GM19467 (cell line): ENCODE measurements at regions not wholly inside any gene's neighbourhood (a gene's known extent, or its start where the extent isn't known, plus 50 kb on each side); places are given as distances from the start of the nearest gene placed in this dataset.

Experiments used
- ATAC-seq: cut with Tn5 transposase; IDR thresholded peaks from one replicate; pipeline ENCODE4 v1.9.1; 2021; ENCODE audit warnings: mild to moderate bottlenecking, moderate library complexity; ENCODE audit not compliant: unreplicated experiment

- no peak for ATAC-seq
Measured at GRCh38 chr5:30856242-30856641, 337.2 kb upstream of the CDH6 start.

GRCh38 chr5:30853158-30853557, 340.3 kb upstream of the CDH6 start:
- no peak for ATAC-seq

GRCh38 chr5:30850866-30851265, 342.6 kb upstream of the CDH6 start:
- no peak for ATAC-seq

- ATAC-seq: no peak
Measured at GRCh38 chr5:30849931-30850710, 343.4 kb upstream of the CDH6 start.

- ATAC-seq: no peak
Measured at GRCh38 chr5:30846171-30846570, 347.3 kb upstream of the CDH6 start.

- no peak for ATAC-seq
Measured at GRCh38 chr5:30845194-30845593, 348.3 kb upstream of the CDH6 start.

GRCh38 chr5:30843541-30843940, 349.9 kb upstream of the CDH6 start:
- no peak for ATAC-seq

GRCh38 chr5:30839956-30840355, 353.5 kb upstream of the CDH6 start:
- ATAC-seq: no peak

- no peak for ATAC-seq
Measured at GRCh38 chr5:30838936-30839496, 354.5 kb upstream of the CDH6 start.

GRCh38 chr5:30832519-30832918, 361.0 kb upstream of the CDH6 start:
- ATAC-seq: no peak

- ATAC-seq: no peak
Measured at GRCh38 chr5:30831605-30832004, 361.9 kb upstream of the CDH6 start.

GRCh38 chr5:30831123-30831522, 362.4 kb upstream of the CDH6 start:
- ATAC-seq: no peak

GRCh38 chr5:30811298-30811697, 382.2 kb upstream of the CDH6 start:
- no peak for ATAC-seq

- ATAC-seq: no peak
Measured at GRCh38 chr5:30809933-30810332, 383.6 kb upstream of the CDH6 start.

- ATAC-seq: no peak
Measured at GRCh38 chr5:30808996-30809395, 384.5 kb upstream of the CDH6 start.

GRCh38 chr5:30804739-30805505, 388.6 kb upstream of the CDH6 start:
- ATAC-seq: no peak

GRCh38 chr5:30802961-30803705, 390.4 kb upstream of the CDH6 start:
- no peak for ATAC-seq

GRCh38 chr5:30781643-30782042, 411.8 kb upstream of the CDH6 start:
- ATAC-seq: no peak

- no peak for ATAC-seq
Measured at GRCh38 chr5:30768056-30768690, 425.3 kb upstream of the CDH6 start.

GRCh38 chr5:30765706-30766105, 427.8 kb upstream of the CDH6 start:
- no peak for ATAC-seq

GRCh38 chr5:30765227-30765626, 428.3 kb upstream of the CDH6 start:
- ATAC-seq: no peak
